HCT116 (cell line): ENCODE measurements at regions not wholly inside any gene's neighbourhood (a gene's known extent, or its start where the extent isn't known, plus 50 kb on each side); places are given as distances from the start of the nearest gene placed in this dataset.
"Not testable (repeated sequence)": the region's sequence is repeated elsewhere in the genome, so short reads cannot be mapped to it uniquely, and the experiment has no call there.

Experiments used
- ATAC-seq: fragments of 200-7000 bp; cut with Tn5 transposase; 2 replicates; pipeline ENCODE4 v1.9.1; 2020; ENCODE audit warnings: mild to moderate bottlenecking, moderate library complexity
- BruUV-seq: library from RNA; stranded (reverse); fragments of 400-500 nt; replicated peaks from 2 replicates; lab custom pipeline; 2021; lab: Mats Ljungman, UMichigan
- CTCF ChIA-PET: fragments of 300-600 bp; sonication (Branson Sonifier 250); formaldehyde crosslinking; loops from one replicate; lab custom pipeline; 2021; ENCODE audit warnings: antibody characterized with exemption; lab: Charles Lee
- POLR2A ChIA-PET: fragments of 300-600, 350-600 bp; sonication (Branson Sonifier 250); formaldehyde crosslinking; loops from one replicate; lab custom pipeline; 2021; ENCODE audit warnings: antibody characterized with exemption; lab: Charles Lee
- RAD21 ChIA-PET, 2 experiments: fragments of 300-600 bp; sonication (Branson Sonifier 250); formaldehyde crosslinking; loops; one replicate each; lab custom pipeline; 2023; ENCODE audit warnings: low total read pairs in 2 of 2; ENCODE audit not compliant: uncharacterized antibody in 2 of 2, unreplicated experiment in 2 of 2, low non-redundant PET in 1 of 2; lab: Charles Lee
- DNase-seq: peaks from one replicate; pipeline ENCODE4 v3.0.0-alpha.2; 2010; ENCODE audit warnings: low read depth, low spot score
- H2AFZ ChIP-seq: fragments of 200-600 bp; shearing (Covaris generic), sonication (generic); 2 replicates; pipeline ENCODE4 v1.6.1; 2017; ENCODE audit warnings: low read depth, mixed run types, mixed read lengths, antibody characterized with exemption, low read length; ENCODE audit not compliant: poor library complexity, severe bottlenecking
- H3K27ac ChIP-seq: 2 replicates; pipeline ENCODE4 v1.5.1; 2012; ENCODE audit warnings: low read depth, low read length
- H3K27me3 ChIP-seq: fragments of 200-600 bp; sonication (generic); 2 replicates; pipeline ENCODE4 v1.6.1; 2016; ENCODE audit warnings: mixed run types, low read length, mixed read lengths; ENCODE audit not compliant: insufficient read depth
- H3K36me3 ChIP-seq, 2 experiments: fragments of 200-500 bp in 1 of 2; fragments of 200-600 bp in 1 of 2; sonication (Bioruptor generic) in 1 of 2; sonication (generic) in 1 of 2; 2 replicates each; pipeline versions ENCODE4 v1.5.1 to v1.6.1; 2014 to 2016; ENCODE audit warnings: low read length in 2 of 2, inconsistent platforms in 1 of 2, mixed read lengths in 1 of 2, mixed run types in 1 of 2; ENCODE audit not compliant: insufficient read depth in 2 of 2, control insufficient read depth in 1 of 2
- H3K4me1 ChIP-seq, 2 experiments: fragments of 200-600 bp in 1 of 2; sonication (generic) in 1 of 2; 2 replicates each; pipeline versions ENCODE4 v1.5.1 to v1.6.1; 2012 to 2017; ENCODE audit warnings: low read length in 2 of 2, inconsistent platforms in 1 of 2, mild to moderate bottlenecking in 1 of 2, mixed read lengths in 1 of 2, mixed run types in 1 of 2, moderate library complexity in 1 of 2; ENCODE audit not compliant: insufficient read depth in 2 of 2, control insufficient read depth in 1 of 2
- H3K4me2 ChIP-seq: fragments of 200-600 bp; sonication (generic); 2 replicates; pipeline ENCODE4 v1.6.1; 2017; ENCODE audit warnings: mixed run types, low read length, mixed read lengths
- H3K4me3 ChIP-seq, 2 experiments: fragments of 200-600 bp in 1 of 2; sonication (generic) in 1 of 2; replicated peaks in 1 of 2; 2 replicates each; pipeline ENCODE4 v1.5.1; 2011 to 2016; ENCODE audit warnings: low read length in 2 of 2, control low read depth in 1 of 2, low read depth in 1 of 2, mild to moderate bottlenecking in 1 of 2, mixed read lengths in 1 of 2, mixed run types in 1 of 2
- H3K79me2 ChIP-seq: fragments of 200-600 bp; sonication (generic); 2 replicates; pipeline ENCODE4 v1.6.1; 2017; ENCODE audit warnings: mild to moderate bottlenecking, mixed run types, low read length, moderate library complexity, mixed read lengths; ENCODE audit not compliant: insufficient read depth
- H3K9ac ChIP-seq: fragments of 200-600 bp; sonication (generic); 2 replicates; pipeline ENCODE4 v1.6.1; 2016; ENCODE audit warnings: low read length, mixed read lengths
- H3K9me2 ChIP-seq: fragments of 200-600 bp; sonication (generic), shearing (Covaris generic); 2 replicates; pipeline ENCODE4 v1.6.1; 2017; ENCODE audit warnings: mixed run types, mild to moderate bottlenecking, moderate library complexity; ENCODE audit not compliant: insufficient read depth
- H3K9me3 ChIP-seq, 2 experiments: fragments of 200-500 bp in 1 of 2; fragments of 200-600 bp in 1 of 2; sonication (Bioruptor generic) in 1 of 2; sonication (generic) in 1 of 2; 2 replicates each; pipeline ENCODE4 v1.6.1; 2014 to 2017; ENCODE audit warnings: low read length in 2 of 2, mixed read lengths in 2 of 2, inconsistent platforms in 1 of 2, low read depth in 1 of 2, mild to moderate bottlenecking in 1 of 2, mixed run types in 1 of 2, moderate library complexity in 1 of 2; ENCODE audit not compliant: control insufficient read depth in 1 of 2, insufficient read depth in 1 of 2
- H4K20me1 ChIP-seq: fragments of 200-600 bp; sonication (generic), shearing (Covaris generic); 2 replicates; pipeline ENCODE4 v1.6.1; 2017; ENCODE audit warnings: mixed run types, mild to moderate bottlenecking, moderate library complexity; ENCODE audit not compliant: insufficient read depth
- CEBPB ChIP-seq: IDR thresholded peaks from 2 replicates; pipeline ENCODE4 v1.6.1; 2012; ENCODE audit warnings: low read depth
- EGR1 ChIP-seq: IDR thresholded peaks from 2 replicates; pipeline ENCODE4 v1.6.1; 2012; ENCODE audit warnings: low read depth
- FOSL1 ChIP-seq: IDR thresholded peaks from 2 replicates; pipeline ENCODE4 v1.6.1; 2012; ENCODE audit warnings: low read depth
- RAD21 ChIP-seq: IDR thresholded peaks from 2 replicates; pipeline ENCODE4 v1.6.1; 2012; ENCODE audit warnings: low read depth, mild to moderate bottlenecking
- SP1 ChIP-seq: IDR thresholded peaks from 2 replicates; pipeline ENCODE4 v1.6.1; 2012; ENCODE audit warnings: low read depth
- intact Hi-C: fragments of 100-400 bp; cut with micrococcal nuclease; formaldehyde crosslinking; loops from 2 replicates; pipeline ENCODE4 v1.10.0; 2022
- TF ChIP-seq, protein P1 (sequence below): IDR thresholded peaks from 2 replicates; pipeline ENCODE4 v1.6.1; 2012
- TF ChIP-seq, protein P2 (sequence below): IDR thresholded peaks from 2 replicates; pipeline ENCODE4 v1.6.1; 2012; ENCODE audit warnings: low read depth

DNA sequence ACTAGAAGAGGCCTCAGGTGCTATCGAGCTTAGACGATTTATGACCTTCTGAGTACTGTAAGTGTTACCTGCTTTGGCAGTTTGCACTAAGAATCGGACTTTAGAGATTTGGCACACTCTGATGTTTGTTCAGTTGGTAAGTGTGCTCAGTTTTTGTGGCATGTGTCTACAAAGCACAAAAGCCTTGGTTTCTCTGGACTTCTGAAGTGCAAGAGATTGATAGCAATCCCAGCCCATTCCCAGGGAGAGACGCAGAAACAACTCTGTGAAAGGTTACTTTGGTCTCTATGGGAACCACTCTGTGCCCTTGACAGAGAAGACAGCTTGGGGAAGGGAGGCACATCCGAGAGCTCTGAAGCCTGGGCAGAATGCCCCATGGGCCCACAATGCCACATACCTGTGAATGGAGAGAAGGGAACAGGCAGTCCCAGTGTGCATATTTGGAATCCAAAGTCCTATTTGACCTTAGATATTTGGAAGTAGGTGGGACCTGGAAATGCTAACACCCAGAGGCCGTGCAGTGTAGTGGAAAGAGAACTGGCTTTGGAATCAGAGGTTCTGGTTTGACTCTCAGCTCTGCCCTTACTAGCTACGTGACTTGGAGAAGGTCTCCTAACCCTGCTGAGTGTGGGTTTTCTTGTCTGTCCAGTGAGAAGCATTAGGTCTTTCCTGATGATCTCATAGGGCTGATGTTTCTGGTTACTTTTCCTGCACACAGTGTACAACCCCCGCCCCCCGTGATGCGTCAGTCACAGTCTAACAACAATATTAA, 194.3 kb upstream of the VLDLR start (continued):
- no peak for TF ChIP-seq RAD21

DNA sequence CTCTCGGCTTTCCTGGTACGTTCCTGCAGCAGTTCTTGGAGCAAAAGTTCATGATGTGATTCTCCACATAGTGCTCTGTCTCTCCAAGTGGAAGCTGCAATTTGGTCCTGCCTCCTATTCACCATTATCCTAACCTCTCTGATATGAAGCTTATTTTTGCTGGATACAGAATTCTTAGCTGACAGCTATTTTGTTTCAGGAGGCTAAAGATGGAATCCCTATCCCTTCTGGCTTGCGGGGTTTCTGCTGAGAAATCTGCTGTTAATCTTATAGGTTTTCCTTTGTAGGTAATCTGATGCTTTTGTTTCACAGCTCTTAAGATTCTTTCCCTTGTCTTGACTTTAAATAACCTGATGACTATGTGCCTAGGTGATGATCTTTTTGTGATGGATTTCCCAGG, 181.6 kb upstream of the VLDLR start:
- no peaks in the 10 kb centered on the region for H3K9me2 ChIP-seq
- H3K4me3 ChIP-seq = no peak overlapping the region
- ATAC-seq (no peak), DNase-seq (no peak)
- TF ChIP-seq CEBPB (no peak), FOSL1 (no peak), SP1 (no peak), EGR1 (no peak)
- TF ChIP-seq, protein P1, sequence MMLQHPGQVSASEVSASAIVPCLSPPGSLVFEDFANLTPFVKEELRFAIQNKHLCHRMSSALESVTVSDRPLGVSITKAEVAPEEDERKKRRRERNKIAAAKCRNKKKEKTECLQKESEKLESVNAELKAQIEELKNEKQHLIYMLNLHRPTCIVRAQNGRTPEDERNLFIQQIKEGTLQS = no peak
- TF ChIP-seq, protein P2, sequence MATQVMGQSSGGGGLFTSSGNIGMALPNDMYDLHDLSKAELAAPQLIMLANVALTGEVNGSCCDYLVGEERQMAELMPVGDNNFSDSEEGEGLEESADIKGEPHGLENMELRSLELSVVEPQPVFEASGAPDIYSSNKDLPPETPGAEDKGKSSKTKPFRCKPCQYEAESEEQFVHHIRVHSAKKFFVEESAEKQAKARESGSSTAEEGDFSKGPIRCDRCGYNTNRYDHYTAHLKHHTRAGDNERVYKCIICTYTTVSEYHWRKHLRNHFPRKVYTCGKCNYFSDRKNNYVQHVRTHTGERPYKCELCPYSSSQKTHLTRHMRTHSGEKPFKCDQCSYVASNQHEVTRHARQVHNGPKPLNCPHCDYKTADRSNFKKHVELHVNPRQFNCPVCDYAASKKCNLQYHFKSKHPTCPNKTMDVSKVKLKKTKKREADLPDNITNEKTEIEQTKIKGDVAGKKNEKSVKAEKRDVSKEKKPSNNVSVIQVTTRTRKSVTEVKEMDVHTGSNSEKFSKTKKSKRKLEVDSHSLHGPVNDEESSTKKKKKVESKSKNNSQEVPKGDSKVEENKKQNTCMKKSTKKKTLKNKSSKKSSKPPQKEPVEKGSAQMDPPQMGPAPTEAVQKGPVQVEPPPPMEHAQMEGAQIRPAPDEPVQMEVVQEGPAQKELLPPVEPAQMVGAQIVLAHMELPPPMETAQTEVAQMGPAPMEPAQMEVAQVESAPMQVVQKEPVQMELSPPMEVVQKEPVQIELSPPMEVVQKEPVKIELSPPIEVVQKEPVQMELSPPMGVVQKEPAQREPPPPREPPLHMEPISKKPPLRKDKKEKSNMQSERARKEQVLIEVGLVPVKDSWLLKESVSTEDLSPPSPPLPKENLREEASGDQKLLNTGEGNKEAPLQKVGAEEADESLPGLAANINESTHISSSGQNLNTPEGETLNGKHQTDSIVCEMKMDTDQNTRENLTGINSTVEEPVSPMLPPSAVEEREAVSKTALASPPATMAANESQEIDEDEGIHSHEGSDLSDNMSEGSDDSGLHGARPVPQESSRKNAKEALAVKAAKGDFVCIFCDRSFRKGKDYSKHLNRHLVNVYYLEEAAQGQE = no peak
- no peak overlapping the region for H3K27ac ChIP-seq
- no TSS peak for BruUV-seq
- ChIA-PET RAD21 (no interaction called here), CTCF (no interaction called here), POLR2A (no interaction called here)
- H3K4me1 ChIP-seq = no peaks in the 10 kb centered on the region
- H3K4me2 ChIP-seq = no peak overlapping the region
- H4K20me1 ChIP-seq = no peaks in the 10 kb centered on the region
- no peaks in the 10 kb centered on the region for H3K9me3 ChIP-seq
- H2AFZ ChIP-seq = no peak overlapping the region
- H3K9ac ChIP-seq = no peak overlapping the region
- H3K79me2 ChIP-seq = no peaks in the 10 kb centered on the region
- H3K36me3 ChIP-seq = no peaks in the 10 kb centered on the region
- intact Hi-C loops = no loop called here
- peaks cover 8% of the 10 kb centered on the region; the same call in 1 of the 2 replicates for H3K27me3 ChIP-seq

DNA sequence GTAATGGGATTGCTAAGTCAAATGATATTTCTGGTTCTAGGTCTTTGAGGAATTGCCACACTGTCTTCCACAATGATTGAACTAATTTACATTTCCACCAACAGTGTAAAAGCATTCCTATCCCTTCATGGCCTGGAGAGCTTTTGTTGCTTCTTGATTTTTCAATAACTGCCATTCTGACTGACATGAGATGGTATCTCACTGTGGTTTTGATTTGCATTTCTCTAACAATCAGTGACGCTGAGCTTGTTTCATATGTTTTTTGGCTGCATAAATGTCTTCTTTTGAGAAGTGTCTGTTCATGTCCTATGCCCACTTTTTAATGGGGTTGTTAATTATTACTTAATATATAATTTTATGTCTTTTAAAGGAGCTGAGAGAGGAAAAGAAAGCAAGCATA, 177.7 kb upstream of the VLDLR start:
- ATAC-seq, H3K9ac ChIP-seq, RAD21 ChIA-PET, H3K79me2 ChIP-seq, BruUV-seq, H3K9me2 ChIP-seq, DNase-seq, POLR2A ChIA-PET, H3K27ac ChIP-seq, H3K27me3 ChIP-seq, H3K4me1 ChIP-seq, H3K4me2 ChIP-seq, H4K20me1 ChIP-seq, H3K9me3 ChIP-seq, intact Hi-C loops, H3K36me3 ChIP-seq, H3K4me3 ChIP-seq, H2AFZ ChIP-seq, CTCF ChIA-PET: not testable (repeated sequence)
